NCI-H2081 treated with DMSO at 0.1 percent for 48 hours (cell line): ENCODE measurements at regions not wholly inside any gene's neighbourhood (a gene's known extent, or its start where the extent isn't known, plus 50 kb on each side); places are given as distances from the start of the nearest gene placed in this dataset.
"Not testable (repeated sequence)": the region's sequence is repeated elsewhere in the genome, so short reads cannot be mapped to it uniquely, and the experiment has no call there.

Source experiments
- DNase-seq: peaks from one replicate; lab custom pipeline; 2025; lab: John Stamatoyannopoulos, UW

DNA sequence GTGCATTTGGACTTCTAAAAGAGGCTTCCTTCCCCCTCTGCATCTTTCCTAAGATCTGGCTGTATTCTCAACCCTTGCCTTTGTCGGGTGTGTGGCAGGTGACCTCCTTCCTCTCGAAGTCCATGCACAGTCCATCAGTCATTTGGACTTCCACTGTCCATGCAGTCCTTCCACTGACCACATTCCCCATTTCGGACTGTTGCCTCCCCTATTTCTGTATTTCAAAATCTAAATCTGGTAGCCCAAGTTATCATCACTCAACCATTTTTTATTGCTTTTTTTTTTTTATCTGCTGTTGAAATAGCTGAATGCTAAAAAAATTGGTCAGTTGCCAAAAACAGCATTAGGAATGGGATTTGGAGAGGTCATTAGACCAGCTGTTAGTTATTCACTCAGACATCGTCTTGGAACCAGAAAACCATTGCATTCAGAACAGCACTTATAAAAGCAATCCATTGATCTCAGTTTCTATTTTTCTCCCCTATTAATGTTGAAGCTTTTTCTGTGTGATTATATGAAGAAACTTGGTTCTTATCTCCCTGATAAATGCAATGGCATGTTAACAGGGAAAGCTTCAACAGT, 575.6 kb downstream of the KIF20B start:
- no peak for DNase-seq

DNA sequence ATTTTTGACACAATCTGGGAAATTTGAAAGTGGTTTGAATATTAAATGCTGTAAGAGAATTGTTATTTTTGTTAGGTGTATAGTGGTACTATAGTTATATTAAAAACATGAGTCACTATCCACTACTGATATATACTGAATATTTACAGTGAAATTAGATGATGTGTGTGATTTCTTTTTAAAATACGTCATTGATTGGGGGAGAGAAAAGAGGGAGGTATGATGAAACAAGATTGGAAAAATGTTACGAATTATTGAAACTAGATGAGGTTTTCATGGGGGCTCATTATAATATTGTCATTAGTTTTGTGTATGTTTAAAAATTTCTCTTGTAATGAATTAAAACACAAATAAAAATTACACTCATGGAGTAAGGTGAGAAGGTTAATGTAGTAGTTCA, 571.4 kb downstream of the HTR7 start:
- no peak for DNase-seq

DNA sequence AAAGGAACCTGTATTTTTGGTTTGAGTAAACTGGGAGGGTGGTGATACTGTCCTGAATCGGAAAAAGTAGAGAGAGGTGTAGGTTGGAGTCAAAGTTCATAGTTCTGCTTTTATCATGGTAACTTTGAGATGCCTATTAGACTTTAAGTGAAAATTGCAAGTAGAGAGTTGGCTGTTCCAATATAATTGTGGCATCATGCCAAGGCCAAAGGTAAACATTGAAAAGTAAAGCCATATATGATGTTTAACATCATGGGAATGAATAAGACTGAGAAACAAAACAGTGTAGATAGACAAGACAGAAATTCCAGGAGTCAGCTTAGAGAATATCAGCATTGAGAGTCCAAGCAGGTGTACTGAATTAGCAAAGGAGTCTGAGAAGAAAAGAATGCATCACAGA, 570.9 kb downstream of the HTR7 start:
- no peak for DNase-seq

DNA sequence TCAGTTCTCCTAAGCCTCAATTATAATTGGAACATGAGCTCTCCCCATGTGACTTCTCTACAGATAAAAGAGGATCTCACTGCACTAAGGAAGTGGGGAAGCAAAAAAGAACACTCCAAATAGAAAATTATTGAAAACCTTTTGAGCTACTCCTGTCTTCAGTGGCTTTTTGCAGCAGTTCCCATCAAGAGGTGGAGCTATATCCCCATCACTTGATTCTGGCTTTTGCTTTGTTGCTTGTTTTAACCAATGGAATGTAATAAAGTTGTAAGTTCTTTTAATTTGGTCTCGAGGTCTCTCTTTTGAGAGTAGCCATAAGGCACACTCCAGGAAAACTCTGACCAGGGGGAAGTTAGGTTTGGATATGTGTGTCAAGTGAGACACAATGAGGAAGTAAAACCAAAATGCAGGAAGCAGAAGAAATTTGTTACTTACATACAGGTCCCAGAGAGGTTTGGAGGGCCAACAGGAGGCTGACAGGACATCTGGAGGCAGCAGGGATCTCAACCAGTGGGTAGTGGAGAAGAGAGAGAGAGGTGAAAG, 569.4 kb downstream of the HTR7 start:
- no peak for DNase-seq

DNA sequence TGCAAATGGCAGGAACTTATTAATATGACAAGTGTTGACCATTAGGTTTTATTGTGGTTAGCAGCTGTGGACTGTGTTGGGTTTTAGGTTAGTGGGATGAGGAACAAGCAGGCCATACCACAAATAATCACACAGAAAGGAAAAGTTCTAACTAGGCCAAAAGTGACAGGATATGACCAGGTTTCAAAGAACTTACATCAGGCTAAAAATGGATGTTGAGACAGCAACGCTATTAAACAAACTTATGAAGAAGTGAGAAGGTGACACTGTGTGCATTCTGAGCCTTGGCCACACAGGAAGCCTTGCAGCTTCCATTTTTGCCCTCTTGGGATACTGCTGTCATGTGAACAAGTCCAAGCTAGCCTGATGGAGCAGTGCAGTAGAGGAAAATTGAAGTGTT, 568.8 kb downstream of the HTR7 start:
- no peak for DNase-seq

DNA sequence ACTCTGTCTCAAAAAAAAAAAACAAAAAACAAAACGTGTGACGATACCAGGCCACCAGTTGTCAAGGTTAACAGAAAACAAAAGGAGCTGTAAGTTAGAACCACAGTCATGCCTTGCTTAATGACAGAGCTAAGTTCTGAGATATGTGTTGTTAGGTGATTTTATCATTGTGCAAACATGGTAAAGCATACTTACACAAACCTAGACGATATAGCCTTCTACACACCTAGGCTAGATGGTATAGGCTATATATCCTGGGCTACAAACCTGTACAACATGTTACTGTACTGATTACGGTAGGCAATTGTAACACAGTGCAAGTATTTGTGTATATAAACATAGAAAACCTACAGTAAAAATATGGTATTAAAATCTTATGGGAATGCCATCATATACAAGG, 564.2 kb downstream of the HTR7 start:
- no peak for DNase-seq

DNA sequence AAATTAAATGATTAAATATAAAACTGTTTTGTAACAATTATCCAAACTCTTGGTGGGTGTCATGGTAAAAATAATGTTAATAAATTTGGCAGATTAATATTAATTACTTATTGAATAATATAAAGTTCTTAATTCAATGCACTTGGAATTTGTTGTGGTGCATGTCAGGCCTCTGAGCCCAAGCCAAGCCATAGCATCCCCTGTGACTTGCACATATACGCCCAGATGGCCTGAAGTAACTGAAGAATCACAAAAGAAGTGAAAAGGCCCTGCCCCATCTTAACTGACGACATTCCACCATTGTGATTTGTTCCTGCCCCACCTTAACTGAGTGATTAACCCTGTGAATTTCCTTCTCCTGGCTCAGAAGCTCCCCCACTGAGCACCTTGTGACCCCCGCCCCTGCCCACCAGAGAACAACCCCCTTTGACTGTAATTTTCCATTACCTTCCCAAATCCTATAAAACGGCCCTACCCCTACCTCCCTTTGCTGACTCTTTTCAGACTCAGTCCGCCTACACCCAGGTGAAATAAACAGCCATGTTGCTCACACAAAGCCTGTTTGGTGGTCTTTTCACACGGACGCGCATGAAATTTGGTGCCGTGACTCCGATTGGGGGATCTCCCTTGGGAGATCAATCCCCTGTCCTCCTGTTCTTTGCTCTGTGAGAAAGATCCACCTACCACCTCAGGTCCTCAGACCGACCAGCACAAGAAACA, 562.9 kb downstream of the HTR7 start:
- DNase-seq: not testable (repeated sequence)

DNA sequence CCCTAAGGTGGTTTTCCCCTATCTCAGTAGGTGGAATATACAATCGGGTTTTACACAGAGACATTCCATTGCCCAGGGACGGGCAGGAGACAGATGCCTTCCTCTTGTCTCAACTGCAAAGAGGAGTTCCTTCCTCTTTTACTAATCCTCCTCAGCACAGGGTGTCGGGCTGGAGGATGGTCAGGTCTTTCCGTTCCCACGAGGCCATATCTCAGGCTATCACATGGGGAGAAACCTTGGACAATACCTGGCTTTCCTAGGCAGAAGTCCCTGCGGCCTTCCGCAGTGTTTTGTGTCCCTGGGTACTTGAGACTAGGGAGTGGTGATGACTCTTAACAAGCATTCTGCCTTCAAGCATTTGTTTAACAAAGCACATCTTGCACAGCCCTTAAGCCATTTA, 555.8 kb downstream of the HTR7 start:
- DNase-seq: not testable (repeated sequence)

DNA sequence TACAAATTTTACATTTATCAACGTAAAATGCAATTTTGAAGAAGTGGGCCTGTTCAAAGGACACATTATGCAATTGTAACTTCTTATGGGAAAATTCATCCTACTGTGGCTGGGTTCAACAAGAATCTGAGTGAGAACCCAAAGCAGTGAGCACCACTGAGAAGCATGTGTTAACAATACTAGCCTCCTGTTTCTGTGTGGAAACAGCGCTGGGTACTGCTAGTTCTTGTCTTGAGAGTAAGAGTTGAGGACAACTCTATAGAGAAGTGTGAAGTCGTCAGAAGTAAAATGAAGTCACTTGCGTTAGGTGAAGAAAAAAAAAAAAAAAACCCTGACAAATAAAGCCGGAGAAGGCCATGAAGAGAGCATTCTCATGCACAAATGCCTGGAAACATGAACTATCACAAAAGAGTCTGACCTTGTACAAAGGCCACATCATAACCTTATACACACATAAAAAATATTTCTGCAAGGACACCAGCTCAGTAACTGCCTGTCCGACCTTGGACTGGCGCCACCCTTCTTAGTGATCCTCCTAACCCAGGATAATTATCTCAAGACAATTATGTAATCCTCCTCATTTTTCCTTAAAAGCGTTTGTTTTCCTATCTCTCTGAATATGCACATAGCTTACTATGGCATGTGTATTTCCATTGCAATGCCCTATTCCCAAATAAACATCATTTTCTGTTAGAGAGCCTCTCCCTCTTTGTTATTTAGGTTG, 554.9 kb downstream of the HTR7 start:
- DNase-seq: no peak

DNA sequence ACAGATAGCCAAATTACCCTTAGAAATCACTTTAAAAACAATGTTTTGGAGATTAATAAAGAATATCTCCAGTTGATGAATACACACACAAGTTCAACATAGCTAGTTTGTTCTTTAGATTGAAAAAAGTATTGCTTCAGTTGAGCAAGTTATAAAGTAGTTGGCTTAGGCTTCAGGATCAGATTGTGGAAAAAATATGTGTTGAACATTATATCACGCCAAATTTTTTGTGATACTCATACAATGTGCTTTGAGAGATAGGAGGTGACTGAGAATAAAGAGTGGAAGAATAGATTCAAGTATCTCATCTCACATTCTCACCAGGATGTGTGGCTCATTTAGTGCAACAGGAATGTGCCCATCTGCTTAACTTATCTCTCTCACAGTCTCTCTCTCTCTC, 553.3 kb downstream of the HTR7 start:
- no peak for DNase-seq

DNA sequence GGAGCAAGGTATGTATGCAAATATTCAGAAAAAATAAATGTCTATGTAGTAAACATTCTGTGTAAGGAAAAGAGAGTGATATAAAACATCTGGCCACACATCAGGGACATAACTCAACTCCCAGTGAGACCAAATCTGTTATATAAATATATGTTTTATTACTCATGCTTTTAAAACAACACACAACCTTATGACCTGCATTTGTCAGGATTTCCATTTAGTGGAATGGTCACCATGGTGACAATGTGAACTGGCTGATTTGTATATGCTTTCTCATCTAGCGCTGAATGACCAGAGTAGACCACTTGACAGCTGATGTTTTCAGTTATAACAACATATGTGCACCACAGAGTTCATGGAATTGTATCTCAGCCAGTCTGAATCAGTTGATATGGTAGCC, 551.7 kb downstream of the HTR7 start:
- DNase-seq: no peak

DNA sequence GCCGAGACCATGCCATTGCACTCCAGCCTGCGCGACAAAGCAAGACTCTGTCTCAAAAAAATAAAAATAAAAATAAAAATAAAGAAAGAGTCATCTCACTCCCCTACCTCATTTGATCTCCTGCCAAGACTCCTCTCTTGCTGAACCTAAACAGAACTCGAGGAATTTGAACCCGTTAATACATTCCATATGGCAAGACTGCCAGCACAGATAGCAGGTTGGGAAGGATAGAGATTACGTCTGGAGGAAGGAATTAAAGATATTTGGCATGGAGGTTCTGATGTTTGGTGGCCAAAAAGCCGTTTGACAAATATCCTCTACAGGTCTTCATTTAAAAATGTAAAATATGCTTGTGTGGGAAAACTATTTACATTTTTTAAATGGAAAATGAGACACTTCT, 549.6 kb downstream of the HTR7 start:
- DNase-seq: no peak

DNA sequence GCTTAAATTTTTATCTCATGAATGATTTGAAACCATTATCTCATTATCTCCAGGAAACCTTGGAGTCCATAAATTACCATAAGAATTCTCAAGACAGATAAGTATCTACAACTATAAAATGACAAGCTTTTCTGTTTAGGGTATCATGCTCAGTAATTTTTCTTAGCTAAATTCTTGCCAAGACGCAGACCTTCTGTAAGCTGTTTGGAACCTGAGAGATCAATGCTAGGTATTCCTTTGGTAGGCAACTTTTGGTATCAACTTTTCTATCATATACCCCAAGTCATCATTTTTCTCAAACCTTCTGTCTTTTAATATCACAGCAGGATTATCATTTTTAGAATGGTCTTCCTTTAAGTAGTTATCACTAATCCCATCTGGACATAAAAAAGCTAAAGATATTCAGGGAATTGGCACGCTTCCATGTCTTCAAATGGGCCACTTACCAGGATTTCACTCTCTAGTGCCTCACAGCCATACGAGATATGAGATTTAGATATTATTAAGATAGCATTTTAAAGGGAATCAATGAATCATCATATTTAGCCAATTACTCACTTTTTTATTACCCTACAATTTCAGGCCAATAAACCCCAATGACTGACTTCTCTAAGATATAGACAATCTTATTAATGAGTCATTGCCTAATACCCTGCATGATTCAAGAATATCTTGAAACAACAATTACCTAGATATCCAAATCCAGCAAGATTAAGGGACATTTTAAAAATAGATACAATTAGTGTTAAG, 544.1 kb downstream of the HTR7 start:
- no peak for DNase-seq

DNA sequence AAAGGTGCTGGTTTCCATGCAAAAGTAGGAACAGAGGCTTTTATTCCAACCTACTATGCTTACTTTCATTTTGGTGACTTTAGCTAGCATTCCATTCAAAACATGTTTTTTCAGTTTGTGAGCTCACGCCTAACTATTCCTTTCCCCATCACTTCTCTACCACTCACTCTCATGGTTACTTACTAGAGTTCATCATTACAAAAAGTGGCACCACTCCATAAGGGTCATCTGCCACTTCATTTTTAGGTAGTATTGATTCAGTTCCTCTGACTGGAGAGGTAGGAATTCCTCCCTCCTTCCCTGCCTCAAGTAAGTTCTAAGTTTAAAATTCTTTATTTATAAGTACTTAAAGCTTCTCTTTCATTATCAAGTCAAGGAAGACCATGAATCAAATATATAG, 543.1 kb downstream of the HTR7 start:
- DNase-seq: no peak

DNA sequence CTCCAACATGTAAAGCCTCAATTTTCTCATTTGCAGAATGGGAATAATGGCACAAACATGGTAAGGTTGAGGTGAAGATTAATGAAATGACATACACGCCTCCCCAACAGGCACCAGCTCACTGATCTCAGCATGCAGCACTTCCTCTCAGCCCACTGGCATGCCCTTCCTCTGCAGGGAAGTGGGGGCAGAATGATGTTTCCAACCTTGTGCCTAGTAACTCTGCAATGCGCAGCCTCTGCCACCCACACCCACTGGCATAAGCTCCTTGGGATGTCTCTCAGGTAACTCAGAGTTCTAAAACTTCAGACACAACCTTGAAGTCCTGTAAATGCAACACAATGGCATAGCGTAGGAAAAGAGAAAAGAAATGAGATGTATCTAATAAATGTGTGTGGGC, 540.7 kb downstream of the HTR7 start:
- no peak for DNase-seq

DNA sequence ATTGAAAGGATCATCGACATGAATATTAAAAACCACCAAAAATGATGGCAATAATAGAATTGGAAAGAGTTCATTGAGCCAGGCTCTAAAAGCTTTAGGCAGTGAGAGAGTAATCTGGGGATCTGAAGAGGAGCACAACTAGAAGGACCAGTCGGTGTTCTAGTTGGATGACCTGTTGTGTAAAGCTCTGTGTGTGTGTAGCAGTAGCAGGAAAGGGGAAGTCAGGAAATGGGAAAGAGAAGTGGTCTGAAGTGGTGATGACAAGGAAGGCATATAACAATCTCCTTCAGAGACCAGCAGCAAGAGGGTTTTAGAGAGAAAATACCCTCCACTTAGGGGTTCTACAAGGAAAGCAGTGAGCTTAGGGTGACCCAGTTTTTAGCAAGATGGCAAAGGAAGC, 539.2 kb downstream of the HTR7 start:
- no peak for DNase-seq

DNA sequence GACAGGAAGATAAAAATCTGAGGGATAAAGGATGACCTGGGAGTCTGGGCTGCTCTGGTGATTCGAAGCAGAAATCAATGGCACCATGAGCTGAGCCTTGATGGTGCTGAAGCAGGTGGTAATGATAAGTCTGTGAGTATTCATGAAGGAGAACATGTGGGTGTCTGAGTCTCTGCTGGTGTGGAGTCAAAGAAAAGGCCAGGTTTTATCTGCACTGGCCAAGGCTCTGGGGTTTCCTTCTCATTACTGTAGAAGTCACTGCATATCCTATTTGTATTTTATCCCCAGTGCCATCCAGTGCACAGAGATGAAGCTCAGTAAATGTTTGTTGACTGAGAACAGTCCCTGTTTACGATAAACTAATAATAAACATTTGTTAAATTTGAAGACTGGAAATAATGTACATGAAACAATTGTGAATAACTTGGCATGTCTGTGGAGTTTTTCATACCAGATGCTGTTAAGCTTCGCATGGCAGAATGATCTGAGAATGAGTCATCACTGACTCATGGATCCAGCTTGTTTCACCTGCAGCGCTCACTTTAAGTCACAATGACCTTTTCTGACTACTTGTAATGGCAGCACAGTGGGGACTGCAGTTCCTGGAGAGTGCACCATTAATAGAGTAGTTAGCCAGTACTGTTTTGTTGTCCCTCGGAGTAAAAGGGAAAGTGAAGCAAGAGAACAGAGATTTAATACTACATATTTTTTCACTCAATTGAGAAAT, 538.5 kb downstream of the HTR7 start:
- DNase-seq: no peak

DNA sequence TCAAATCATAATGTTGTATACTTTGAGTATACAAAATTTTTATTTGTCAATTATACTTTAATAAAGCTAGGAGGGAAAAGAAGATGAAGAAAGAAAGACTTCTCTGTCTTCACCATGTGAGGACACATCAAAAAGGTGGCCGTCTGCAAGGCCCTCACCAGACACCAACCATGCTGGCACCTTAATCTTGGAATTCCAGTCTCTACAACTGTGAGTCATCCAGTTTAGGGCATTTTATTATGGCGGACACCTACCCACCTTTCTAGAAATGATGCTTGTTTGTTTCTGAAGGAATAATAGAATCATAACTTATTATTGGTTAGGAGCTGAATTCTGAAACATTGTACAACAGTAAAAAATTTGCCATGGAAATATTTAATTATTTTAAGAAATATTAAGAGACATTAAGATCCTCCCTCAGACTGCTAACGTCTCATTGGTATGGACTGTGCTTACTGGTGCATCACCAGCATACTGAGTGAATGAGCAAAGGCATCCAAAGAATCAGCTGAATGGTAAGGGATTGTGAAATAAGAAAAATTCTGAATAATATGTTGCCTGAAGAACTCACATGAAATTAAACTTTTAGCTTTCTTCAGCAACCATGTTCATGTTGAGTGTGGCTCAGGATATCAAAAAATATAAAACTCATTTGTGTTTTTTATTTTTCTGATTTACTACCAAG, 536.6 kb downstream of the HTR7 start:
- no peak for DNase-seq

DNA sequence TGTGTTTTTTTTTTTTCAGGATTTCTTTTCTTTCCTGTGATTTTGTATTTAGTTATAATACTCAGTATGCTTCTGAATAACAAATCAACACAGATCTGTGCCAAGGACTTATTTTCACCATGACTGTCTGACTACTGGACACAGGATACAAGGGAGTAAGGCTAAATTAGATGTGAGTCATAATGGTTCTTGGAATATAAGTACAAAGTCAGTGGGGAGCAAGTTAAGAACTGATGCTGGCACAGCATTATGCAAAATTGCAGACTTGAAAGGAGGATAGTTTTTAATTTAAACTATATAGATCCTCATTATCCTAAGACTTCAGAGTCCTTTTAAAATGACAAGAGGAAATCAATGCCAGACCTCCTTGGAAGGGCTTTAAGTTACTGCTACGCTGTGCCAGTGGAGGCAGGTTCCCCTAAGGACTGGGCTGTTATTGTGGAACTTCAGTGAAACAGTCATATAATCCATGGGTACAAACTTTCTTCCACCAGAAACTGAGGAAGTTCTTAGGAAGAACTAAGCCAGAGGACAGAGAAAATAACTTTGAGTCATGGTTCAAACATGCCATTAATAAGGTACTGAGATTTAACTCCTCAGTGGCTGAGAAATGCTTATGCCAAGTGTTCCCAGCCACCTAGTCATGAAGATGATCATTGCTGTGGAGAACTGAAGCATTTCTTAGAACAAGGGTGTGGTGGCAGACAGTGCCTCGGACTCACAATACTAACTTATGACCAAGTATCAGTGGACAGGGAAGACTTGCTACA, 531.2 kb downstream of the HTR7 start:
- no peak for DNase-seq

DNA sequence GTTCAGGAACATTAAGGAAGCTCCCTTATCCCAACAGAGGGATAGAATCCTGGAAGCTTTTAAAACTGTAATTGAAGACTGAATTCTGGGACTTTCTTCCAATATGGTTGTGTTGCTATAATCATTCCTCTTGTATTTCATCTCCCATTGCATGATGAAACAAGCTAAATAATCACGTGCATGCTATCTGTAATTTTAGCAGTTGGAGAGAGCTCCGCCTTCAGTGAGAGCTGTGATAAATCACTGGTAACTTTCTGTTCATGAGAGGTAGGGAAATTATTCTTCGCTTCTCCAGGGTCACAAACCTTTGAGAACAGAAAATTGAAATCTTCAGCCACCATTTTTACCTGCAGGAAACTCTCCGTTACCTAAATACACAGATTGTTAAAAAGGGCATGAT, 530.2 kb downstream of the HTR7 start:
- no peak for DNase-seq
